Neural progenitor cell (in vitro differentiated cells): ENCODE measurements at regions not wholly inside any gene's neighbourhood (a gene's known extent, or its start where the extent isn't known, plus 50 kb on each side); places are given as distances from the start of the nearest gene placed in this dataset.

Experiments used
- DNase-seq: peaks from one replicate; pipeline ENCODE4 v3.0.0-alpha.2; 2016; ENCODE audit warnings: low spot score
- H2AFZ ChIP-seq: fragments of 200-600 bp; sonication (generic); replicated peaks from 2 replicates; pipeline ENCODE4 v1.6.1; 2016; ENCODE audit warnings: antibody characterized with exemption
- H3F3A ChIP-seq: fragments of 200-600 bp; sonication (generic); 2 replicates; pipeline ENCODE4 v1.6.1; 2016; ENCODE audit warnings: antibody characterized with exemption, low read depth
- H3K27ac ChIP-seq: fragments of 200-600 bp; sonication (generic); 2 replicates; pipeline ENCODE4 v1.5.1; 2016; ENCODE audit warnings: mild to moderate bottlenecking
- H3K27me3 ChIP-seq: fragments of 200-600 bp; sonication (generic); 2 replicates; pipeline ENCODE4 v1.6.1; 2016; ENCODE audit warnings: mild to moderate bottlenecking, moderate library complexity
- H3K36me3 ChIP-seq: fragments of 200-600 bp; sonication (generic); 2 replicates; pipeline ENCODE4 v1.5.1; 2016
- H3K4me1 ChIP-seq: fragments of 200-600 bp; sonication (generic); 2 replicates; pipeline ENCODE4 v1.6.1; 2016; ENCODE audit warnings: mixed run types
- H3K4me2 ChIP-seq: fragments of 200-600 bp; sonication (generic); 2 replicates; pipeline ENCODE4 v1.6.1; 2016
- H3K4me3 ChIP-seq: fragments of 200-600 bp; sonication (generic); 2 replicates; pipeline ENCODE4 v1.5.1; 2016
- H3K79me2 ChIP-seq: fragments of 200-600 bp; sonication (generic); 2 replicates; pipeline ENCODE4 v1.6.1; 2016; ENCODE audit warnings: low read depth
- H3K9ac ChIP-seq: fragments of 200-600 bp; sonication (generic); 2 replicates; pipeline ENCODE4 v1.6.1; 2016
- H3K9me3 ChIP-seq: fragments of 200-600 bp; sonication (generic); 2 replicates; pipeline ENCODE4 v1.5.1; 2016; ENCODE audit warnings: low read depth
- H4K20me1 ChIP-seq: fragments of 200-600 bp; sonication (generic); 2 replicates; pipeline ENCODE4 v1.6.1; 2016; ENCODE audit warnings: low read depth
- H3K27ac Mint-ChIP-seq: 3 replicates; pipeline ENCODE4 v1.8.0; 2021; ENCODE audit warnings: mixed read lengths
- H3K27me3 Mint-ChIP-seq: 2 replicates; pipeline ENCODE4 v1.8.0; 2022; ENCODE audit warnings: low read depth, mild to moderate bottlenecking, inconsistent platforms, moderate library complexity, mixed read lengths; ENCODE audit not compliant: insufficient read depth
- H3K36me3 Mint-ChIP-seq: 3 replicates; pipeline ENCODE4 v1.8.0; 2021; ENCODE audit warnings: mixed read lengths
- H3K4me1 Mint-ChIP-seq: 3 replicates; pipeline ENCODE4 v1.8.0; 2021; ENCODE audit warnings: mixed read lengths
- H3K4me3 Mint-ChIP-seq: 3 replicates; pipeline ENCODE4 v1.8.0; 2021; ENCODE audit warnings: mild to moderate bottlenecking, moderate library complexity, mixed read lengths
- H3K9me3 Mint-ChIP-seq: 3 replicates; pipeline ENCODE4 v1.8.0; 2020; ENCODE audit warnings: mixed read lengths
- CTCF ChIP-seq: fragments of 200-600 bp; sonication (generic); IDR thresholded peaks from 2 replicates; pipeline ENCODE4 v1.5.1; 2017; ENCODE audit warnings: antibody characterized with exemption, mild to moderate bottlenecking
- EZH2 ChIP-seq: fragments of 200-600 bp; sonication (generic); IDR thresholded peaks from 2 replicates; pipeline ENCODE4 v1.6.1; 2017; ENCODE audit warnings: antibody characterized with exemption, mild to moderate bottlenecking, moderate library complexity
- EZH2phosphoT487 ChIP-seq: fragments of 200-600 bp; sonication (generic); IDR thresholded peaks from 2 replicates; pipeline ENCODE4 v1.6.1; 2017; ENCODE audit warnings: antibody characterized with exemption

- H3K36me3 Mint-ChIP-seq, result no peaks in the 10 kb centered on the region
These were observed 817.7 kb downstream of the TBC1D22A start for GRCh38 chr22:47580121-47580520.

GRCh38 chr22:47576908-47577307 is 814.5 kb downstream of the TBC1D22A start:
- Histone ChIP-seq H4K20me1 (no peaks in the 10 kb centered on the region), H3K9me3 (peaks cover 21% of the 10 kb centered on the region), H3K79me2 (no peaks in the 10 kb centered on the region), H3K9ac (no peak overlapping the region), H3K27me3 (no peaks in the 10 kb centered on the region), H3K4me1 (no peaks in the 10 kb centered on the region), H3K27ac (no peak overlapping the region), H3F3A (no peaks in the 10 kb centered on the region), H3K4me3 (no peak overlapping the region), H2AFZ (no peak overlapping the region), H3K36me3 (no peaks in the 10 kb centered on the region), H3K4me2 (no peak overlapping the region)
- Mint-ChIP-seq H3K4me3 (no peak overlapping the region), H3K27ac (no peak overlapping the region), H3K36me3 (no peaks in the 10 kb centered on the region), H3K9me3 (peaks cover 14% of the 10 kb centered on the region), H3K27me3 (peaks cover 8% of the 10 kb centered on the region), H3K4me1 (no peaks in the 10 kb centered on the region)
- no peak for DNase-seq
- TF ChIP-seq CTCF, result no peak
- no peak for TF ChIP-seq EZH2
- TF ChIP-seq EZH2phosphoT487, result no peak

More at GRCh38 chr22:47580121-47580520, 817.7 kb downstream of the TBC1D22A start:
- H3K9ac ChIP-seq, result no peak overlapping the region
- H3F3A ChIP-seq, result no peaks in the 10 kb centered on the region
- Mint-ChIP-seq H3K4me1 (no peaks in the 10 kb centered on the region), H3K27me3 (peaks cover 4% of the 10 kb centered on the region), H3K4me3 (no peak overlapping the region), H3K9me3 (peaks cover 34% of the 10 kb centered on the region), H3K27ac (no peak overlapping the region)
- H3K27me3 ChIP-seq, result no peaks in the 10 kb centered on the region
- H4K20me1 ChIP-seq, result no peaks in the 10 kb centered on the region
- peaks cover 49% of the 10 kb centered on the region for H3K9me3 ChIP-seq
- no peaks in the 10 kb centered on the region for H3K36me3 ChIP-seq
- no peak overlapping the region for H3K27ac ChIP-seq
- no peak overlapping the region for H2AFZ ChIP-seq
- TF ChIP-seq EZH2, result no peak
- H3K4me1 ChIP-seq, result no peaks in the 10 kb centered on the region
- H3K4me2 ChIP-seq, result no peak overlapping the region
- DNase-seq, result no peak
- no peaks in the 10 kb centered on the region for H3K79me2 ChIP-seq
- H3K4me3 ChIP-seq, result no peak overlapping the region

- no peak overlapping the region for H3K4me3 ChIP-seq
- H3K4me2 ChIP-seq, result no peak overlapping the region
- no peak overlapping the region for H3K27ac ChIP-seq
- H3K4me3 Mint-ChIP-seq, result no peak overlapping the region
- H3K9ac ChIP-seq, result no peak overlapping the region
- H3K9me3 ChIP-seq, result peaks cover 11% of the 10 kb centered on the region
- H3K27me3 Mint-ChIP-seq, result peaks cover 8% of the 10 kb centered on the region
- no peaks in the 10 kb centered on the region for H4K20me1 ChIP-seq
- H3K27me3 ChIP-seq, result no peaks in the 10 kb centered on the region
- TF ChIP-seq EZH2 (no peak), EZH2phosphoT487 (no peak), CTCF (no peak)
- H3K79me2 ChIP-seq, result no peaks in the 10 kb centered on the region
- no peak for DNase-seq
- no peak overlapping the region for H2AFZ ChIP-seq
- no peaks in the 10 kb centered on the region for H3K36me3 ChIP-seq
- H3K9me3 Mint-ChIP-seq, result peaks cover 5% of the 10 kb centered on the region
- no peaks in the 10 kb centered on the region for H3K4me1 Mint-ChIP-seq
- H3K27ac Mint-ChIP-seq, result no peak overlapping the region
- no peaks in the 10 kb centered on the region for H3K36me3 Mint-ChIP-seq
- no peaks in the 10 kb centered on the region for H3F3A ChIP-seq
- no peaks in the 10 kb centered on the region for H3K4me1 ChIP-seq
These were observed 812.8 kb downstream of the TBC1D22A start for GRCh38 chr22:47575291-47575690.

- peaks cover 8% of the 10 kb centered on the region for H3K27me3 Mint-ChIP-seq
- no peak overlapping the region for H3K27ac Mint-ChIP-seq
- TF ChIP-seq EZH2phosphoT487, result no peak
- no peak for TF ChIP-seq EZH2
- no peak for TF ChIP-seq CTCF
- Histone ChIP-seq H3K4me2 (no peak overlapping the region), H2AFZ (no peak overlapping the region), H3F3A (no peaks in the 10 kb centered on the region), H3K36me3 (no peaks in the 10 kb centered on the region), H3K27ac (no peak overlapping the region), H3K4me1 (no peaks in the 10 kb centered on the region), H3K27me3 (no peaks in the 10 kb centered on the region), H3K79me2 (no peaks in the 10 kb centered on the region), H3K4me3 (no peak overlapping the region), H3K9me3 (peaks cover 11% of the 10 kb centered on the region), H4K20me1 (no peaks in the 10 kb centered on the region), H3K9ac (no peak overlapping the region)
- no peaks in the 10 kb centered on the region for H3K36me3 Mint-ChIP-seq
- no peak for DNase-seq
- H3K9me3 Mint-ChIP-seq, result peaks cover 2% of the 10 kb centered on the region
- no peaks in the 10 kb centered on the region for H3K4me1 Mint-ChIP-seq
- H3K4me3 Mint-ChIP-seq, result no peak overlapping the region
These were observed 812.1 kb downstream of the TBC1D22A start for GRCh38 chr22:47574556-47574955.
